Stimulated activated CD4-positive, alpha-beta T cell treated with anti-CD3 and anti-CD28 coated beads, Interleukin-1b, Interleukin-23, amount 100 ng/mL, for 4 hours (primary cell): ENCODE measurements at regions not wholly inside any gene's neighbourhood (a gene's known extent, or its start where the extent isn't known, plus 50 kb on each side); places are given as distances from the start of the nearest gene placed in this dataset.
"Not testable (repeated sequence)": the region's sequence is repeated elsewhere in the genome, so short reads cannot be mapped to it uniquely, and the experiment has no call there.

Experiments used
- DNase-seq, 2 donors: peaks; one replicate each; pipeline ENCODE4 v3.0.0-alpha.2; 2020; ENCODE audit warnings: low read depth in 2 of 2

- no peak for DNase-seq
Observed at GRCh38 chr11:29485641-29486040, 531.2 kb downstream of the KCNA4 start.

GRCh38 chr11:29484548-29484947 lies 532.3 kb downstream of the KCNA4 start:
- DNase-seq: no peak

- DNase-seq: no peak
Observed at GRCh38 chr11:29483831-29484230, 533.0 kb downstream of the KCNA4 start.

GRCh38 chr11:29482510-29482909 lies 534.3 kb downstream of the KCNA4 start:
- no peak for DNase-seq

GRCh38 chr11:29481738-29482137 lies 535.1 kb downstream of the KCNA4 start:
- DNase-seq: no peak

- no peak for DNase-seq
Observed at GRCh38 chr11:29480981-29481380, 535.8 kb downstream of the KCNA4 start.

- no peak for DNase-seq
Observed at GRCh38 chr11:29458252-29458651, 558.6 kb downstream of the KCNA4 start.

GRCh38 chr11:29452146-29452545 lies 564.7 kb downstream of the KCNA4 start:
- no peak for DNase-seq

GRCh38 chr11:29449281-29450074 lies 567.4 kb downstream of the KCNA4 start:
- DNase-seq: no peak

GRCh38 chr11:29448246-29448877 lies 568.5 kb downstream of the KCNA4 start:
- no peak for DNase-seq

GRCh38 chr11:29447821-29448220 lies 569.0 kb downstream of the KCNA4 start:
- no peak for DNase-seq

- no peak for DNase-seq
Observed at GRCh38 chr11:29446132-29446531, 570.7 kb downstream of the KCNA4 start.

GRCh38 chr11:29445191-29445590 lies 571.6 kb downstream of the KCNA4 start:
- DNase-seq: not testable (repeated sequence)

- DNase-seq: no peak
Observed at GRCh38 chr11:29438815-29439214, 578.0 kb downstream of the KCNA4 start.

- DNase-seq: no peak
Observed at GRCh38 chr11:29435421-29435820, 581.4 kb downstream of the KCNA4 start.

- no peak for DNase-seq
Observed at GRCh38 chr11:29432719-29433325, 584.0 kb downstream of the KCNA4 start.

- DNase-seq: no peak
Observed at GRCh38 chr11:29405305-29405704, 611.5 kb downstream of the KCNA4 start.

GRCh38 chr11:29395555-29396072 lies 621.2 kb downstream of the KCNA4 start:
- DNase-seq: no peak

GRCh38 chr11:29389793-29390192 lies 627.0 kb downstream of the KCNA4 start:
- DNase-seq: no peak

GRCh38 chr11:29373725-29374124 lies 643.1 kb downstream of the KCNA4 start:
- no peak for DNase-seq

GRCh38 chr11:29368126-29368525 lies 648.7 kb downstream of the KCNA4 start:
- DNase-seq: no peak

- DNase-seq: no peak
Observed at GRCh38 chr11:29364006-29364405, 652.8 kb downstream of the KCNA4 start.

GRCh38 chr11:29361369-29361768 lies 655.5 kb downstream of the KCNA4 start:
- no peak for DNase-seq
